Right ventricle myocardium superior (tissue), 1 donor: ENCODE measurements at regions not wholly inside any gene's neighbourhood (a gene's known extent, or its start where the extent isn't known, plus 50 kb on each side); places are given as distances from the start of the nearest gene placed in this dataset.

Experiments used
- ATAC-seq: fragments of 200-7000 bp; cut with Tn5 transposase; one replicate; pipeline ENCODE4 v1.9.1; 2020; ENCODE audit warnings: mild to moderate bottlenecking; ENCODE audit not compliant: poor library complexity
- DNase-seq: peaks from one replicate; pipeline ENCODE4 v3.0.0-alpha.2; 2020
- intact Hi-C: fragments of 100-400 bp; cut with DNase I; formaldehyde crosslinking; loops from one replicate; pipeline ENCODE4 v1.11.2; 2022
- donor health status: DM: no; HTN: yes; CAD: no; lungs with severe emphysema.

- intact Hi-C loops: no loop called here
- ATAC-seq (no peak), DNase-seq (peak; percentile 18)
Observed at GRCh38 chr1:10904396-10905358, 107.8 kb upstream of the TARDBP start.

GRCh38 chr1:10905841-10906655 lies 106.4 kb upstream of the TARDBP start:
- ATAC-seq (no peak), DNase-seq (no peak)
- intact Hi-C loops: no loop called here

GRCh38 chr1:10906866-10907519 lies 105.5 kb upstream of the TARDBP start:
- DNase-seq: no peak
- no peak for ATAC-seq
- intact Hi-C loops: no loop called here

- ATAC-seq: no peak
- no peak for DNase-seq
- intact Hi-C loops: no loop called here
Observed at GRCh38 chr1:10908266-10908665, 104.2 kb upstream of the TARDBP start.

- peak; percentile 84 for ATAC-seq
- peak; percentile 59 for DNase-seq
- intact Hi-C loops: no loop called here
Observed at GRCh38 chr1:10909697-10910680, 102.5 kb upstream of the TARDBP start.

- ATAC-seq (no peak), DNase-seq (no peak)
- intact Hi-C loops: no loop called here
Observed at GRCh38 chr1:10910681-10911489, 101.6 kb upstream of the TARDBP start.

GRCh38 chr1:10911490-10912166 lies 100.8 kb upstream of the TARDBP start:
- DNase-seq (no peak), ATAC-seq (no peak)
- intact Hi-C loops: no loop called here

- no peak for DNase-seq
- intact Hi-C loops: no loop called here
- no peak for ATAC-seq
Observed at GRCh38 chr1:10912441-10912840, 100.0 kb upstream of the TARDBP start.

- no peak for DNase-seq
- intact Hi-C loops: no loop called here
Observed at GRCh38 chr1:10914056-10914455, 98.4 kb upstream of the TARDBP start.

GRCh38 chr1:10915594-10915993 lies 96.9 kb upstream of the TARDBP start:
- DNase-seq (no peak), ATAC-seq (no peak)
- intact Hi-C loops: no loop called here

More at GRCh38 chr1:10914056-10914455, 98.4 kb upstream of the TARDBP start:
- ATAC-seq: no peak

GRCh38 chr1:10916311-10916710 lies 96.1 kb upstream of the TARDBP start:
- ATAC-seq (no peak), DNase-seq (no peak)
- intact Hi-C loops: no loop called here

- no peak for DNase-seq
- ATAC-seq: no peak
- intact Hi-C loops: no loop called here
Observed at GRCh38 chr1:10916991-10917390, 95.5 kb upstream of the TARDBP start.

- no peak for ATAC-seq
- DNase-seq: no peak
- intact Hi-C loops: no loop called here
Observed at GRCh38 chr1:10917513-10918454, 94.7 kb upstream of the TARDBP start.

- no peak for ATAC-seq
- intact Hi-C loops: no loop called here
- DNase-seq: no peak
Observed at GRCh38 chr1:10918531-10918930, 93.9 kb upstream of the TARDBP start.

GRCh38 chr1:10920063-10920626 lies 92.3 kb upstream of the TARDBP start:
- DNase-seq: no peak
- no peak for ATAC-seq
- intact Hi-C loops: no loop called here
